AG04450 (cell line): ENCODE measurements at regions not wholly inside any gene's neighbourhood (a gene's known extent, or its start where the extent isn't known, plus 50 kb on each side); places are given as distances from the start of the nearest gene placed in this dataset.

Experiments
- CTCF ChIA-PET: fragments of 300-600, 350-600 bp; formaldehyde crosslinking; extraction: SDS; loops from one replicate; lab custom pipeline; 2022; ENCODE audit warnings: antibody characterized with exemption, inconsistent platforms; lab: Charles Lee
- POLR2A ChIA-PET: fragments of 350-600 bp; formaldehyde crosslinking; extraction: SDS; loops from one replicate; lab custom pipeline; 2021; ENCODE audit warnings: antibody characterized with exemption, inconsistent platforms; lab: Yijun Ruan, JAX
- DNase-seq: peaks from one replicate; pipeline ENCODE4 v3.0.0-alpha.2; 2011; ENCODE audit warnings: low read depth, low spot score
- H3K27ac ChIP-seq: one replicate; pipeline ENCODE4 v1.5.1; 2012; ENCODE audit warnings: low read depth, low read length, control low read depth
- H3K27me3 ChIP-seq: one replicate; pipeline ENCODE4 v1.6.0; 2012; ENCODE audit warnings: low read length; ENCODE audit not compliant: control insufficient read depth, insufficient read depth
- H3K4me3 ChIP-seq: 2 replicates; pipeline ENCODE4 v1.5.1; 2011; ENCODE audit warnings: mild to moderate bottlenecking, low read depth, low read length, control low read depth
- H3K9me3 ChIP-seq: 2 replicates; pipeline ENCODE4 v1.5.1; 2012; ENCODE audit warnings: low read length; ENCODE audit not compliant: control insufficient read depth, insufficient read depth
- TF ChIP-seq, protein P1 (sequence below): IDR thresholded peaks from 2 replicates; pipeline ENCODE4 v1.5.1; 2011; ENCODE audit warnings: low read depth, low read length, control low read depth, inconsistent platforms

DNA sequence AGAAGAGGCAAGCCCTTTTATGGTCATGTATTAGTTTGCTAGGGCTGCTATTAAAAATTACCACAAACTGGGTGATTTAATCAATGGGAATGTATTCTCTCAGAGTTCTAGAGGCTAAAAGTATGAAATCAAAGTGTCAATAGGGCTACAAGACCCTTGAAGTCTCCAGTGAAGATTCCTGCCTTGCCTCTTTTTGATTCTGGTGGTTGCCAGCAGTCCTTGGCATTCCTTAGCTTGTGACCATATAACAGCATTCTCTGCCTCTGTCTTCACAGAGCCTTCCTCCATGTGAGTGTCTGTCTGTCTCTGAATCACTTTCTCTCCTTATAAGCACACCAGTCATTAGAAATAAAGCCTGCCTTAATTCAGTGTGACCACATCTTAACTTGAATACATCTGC is 282.7 kb downstream of the KCNN2 start:
- no peaks in the 10 kb centered on the region for H3K27me3 ChIP-seq
- no peak for DNase-seq
- no peak overlapping the region for H3K4me3 ChIP-seq
- CTCF ChIA-PET, result no interaction called here
- no peaks in the 10 kb centered on the region for H3K9me3 ChIP-seq
- no peak overlapping the region for H3K27ac ChIP-seq
- POLR2A ChIA-PET, result no interaction called here
- TF ChIP-seq, protein P1, sequence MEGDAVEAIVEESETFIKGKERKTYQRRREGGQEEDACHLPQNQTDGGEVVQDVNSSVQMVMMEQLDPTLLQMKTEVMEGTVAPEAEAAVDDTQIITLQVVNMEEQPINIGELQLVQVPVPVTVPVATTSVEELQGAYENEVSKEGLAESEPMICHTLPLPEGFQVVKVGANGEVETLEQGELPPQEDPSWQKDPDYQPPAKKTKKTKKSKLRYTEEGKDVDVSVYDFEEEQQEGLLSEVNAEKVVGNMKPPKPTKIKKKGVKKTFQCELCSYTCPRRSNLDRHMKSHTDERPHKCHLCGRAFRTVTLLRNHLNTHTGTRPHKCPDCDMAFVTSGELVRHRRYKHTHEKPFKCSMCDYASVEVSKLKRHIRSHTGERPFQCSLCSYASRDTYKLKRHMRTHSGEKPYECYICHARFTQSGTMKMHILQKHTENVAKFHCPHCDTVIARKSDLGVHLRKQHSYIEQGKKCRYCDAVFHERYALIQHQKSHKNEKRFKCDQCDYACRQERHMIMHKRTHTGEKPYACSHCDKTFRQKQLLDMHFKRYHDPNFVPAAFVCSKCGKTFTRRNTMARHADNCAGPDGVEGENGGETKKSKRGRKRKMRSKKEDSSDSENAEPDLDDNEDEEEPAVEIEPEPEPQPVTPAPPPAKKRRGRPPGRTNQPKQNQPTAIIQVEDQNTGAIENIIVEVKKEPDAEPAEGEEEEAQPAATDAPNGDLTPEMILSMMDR, result no peak

DNA sequence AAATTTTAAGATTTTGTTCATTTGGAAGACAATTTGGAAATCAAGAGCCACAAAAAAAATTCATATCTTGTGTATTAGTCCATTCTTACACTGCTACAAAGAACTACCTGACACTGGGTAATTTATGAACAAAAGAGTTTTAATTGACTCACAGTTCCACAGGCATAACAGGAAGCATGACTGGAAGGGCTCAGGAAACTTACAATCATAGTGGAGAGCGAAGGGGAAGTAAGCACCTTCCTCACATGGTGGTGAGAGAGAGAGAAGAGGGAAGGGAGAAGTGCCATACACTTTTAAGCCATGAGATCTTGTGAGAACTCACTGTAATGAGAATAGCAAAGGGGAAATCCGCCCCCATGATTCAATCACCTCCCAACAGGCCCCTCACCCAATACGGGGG is 274.4 kb downstream of the KCNN2 start:
- no peak for DNase-seq
- CTCF ChIA-PET, result no interaction called here
- Histone ChIP-seq H3K9me3 (no peaks in the 10 kb centered on the region; the same call in 1 of the 2 replicates), H3K27ac (no peak overlapping the region), H3K27me3 (no peaks in the 10 kb centered on the region), H3K4me3 (no peak overlapping the region)
- POLR2A ChIA-PET, result no interaction called here
- TF ChIP-seq, protein P1, result no peak

DNA sequence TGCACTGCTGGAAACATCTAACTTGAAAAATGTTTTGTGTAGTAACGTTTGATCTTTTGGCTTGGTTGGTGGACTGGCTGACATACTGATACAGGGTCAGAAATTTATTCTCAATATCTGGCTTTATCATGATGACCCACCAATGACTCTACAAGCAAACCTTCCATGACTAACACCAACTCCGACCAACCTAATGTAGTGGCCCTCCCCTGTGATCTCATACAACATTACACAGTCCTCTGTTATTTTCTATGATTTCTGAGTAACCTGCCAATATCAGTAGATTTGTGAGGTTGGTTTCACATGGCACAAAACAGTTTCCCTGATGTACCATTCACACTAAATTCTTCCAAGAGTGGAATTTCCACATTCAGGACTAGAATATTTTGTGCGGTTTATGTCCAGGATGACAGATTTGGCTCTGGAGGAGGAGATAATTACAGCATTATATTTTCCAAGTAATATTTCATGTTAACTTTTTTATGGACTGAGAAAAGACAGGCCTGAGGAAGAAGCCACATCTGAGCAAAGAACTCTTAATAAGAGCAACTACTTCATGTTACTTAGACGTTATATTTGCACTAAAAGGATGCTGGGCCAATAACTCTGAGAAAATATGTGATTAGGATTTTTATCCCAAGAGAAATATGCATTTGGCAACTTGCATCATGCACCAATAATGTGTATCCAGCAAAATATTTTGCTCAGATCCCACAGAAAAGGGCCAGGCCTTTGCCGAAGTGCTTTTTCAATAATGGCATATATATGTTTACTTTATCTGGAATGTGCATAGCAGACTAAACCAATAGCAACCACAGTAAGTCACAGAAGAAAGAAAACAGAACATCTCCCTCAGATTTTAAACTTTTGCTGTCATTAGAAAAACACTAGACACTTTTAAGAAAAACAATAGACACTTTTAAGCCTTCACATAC is 273.4 kb downstream of the KCNN2 start:
- no peaks in the 10 kb centered on the region; the same call in 1 of the 2 replicates for H3K9me3 ChIP-seq
- no peak overlapping the region for H3K27ac ChIP-seq
- CTCF ChIA-PET, result no interaction called here
- no peak for DNase-seq
- TF ChIP-seq, protein P1, result no peak
- POLR2A ChIA-PET, result no interaction called here
- H3K27me3 ChIP-seq, result no peaks in the 10 kb centered on the region
- no peak overlapping the region for H3K4me3 ChIP-seq

DNA sequence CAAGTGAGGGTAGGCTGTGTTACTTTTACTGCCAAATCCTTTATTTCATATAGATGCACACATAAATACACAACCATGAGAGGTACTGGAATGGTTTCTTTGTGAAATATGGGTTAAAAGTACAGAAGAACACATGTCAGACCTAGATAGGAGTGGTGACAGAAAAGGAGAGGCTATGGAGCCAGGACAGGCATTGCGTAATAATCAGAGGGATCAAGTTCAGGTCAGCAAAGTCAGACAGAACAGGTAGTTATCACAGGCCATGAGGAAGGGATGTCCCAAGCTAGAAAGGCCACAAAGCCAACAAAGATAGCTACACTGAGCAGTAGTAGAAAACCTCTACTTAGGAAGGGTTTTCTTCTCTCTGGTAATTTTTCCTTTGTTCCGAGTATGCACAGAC is 272.6 kb downstream of the KCNN2 start:
- Histone ChIP-seq H3K27me3 (no peaks in the 10 kb centered on the region), H3K4me3 (no peak overlapping the region), H3K27ac (no peak overlapping the region), H3K9me3 (no peaks in the 10 kb centered on the region; the same call in 1 of the 2 replicates)
- DNase-seq, result no peak
- TF ChIP-seq, protein P1, result no peak
- POLR2A ChIA-PET, result no interaction called here
- CTCF ChIA-PET, result no interaction called here

DNA sequence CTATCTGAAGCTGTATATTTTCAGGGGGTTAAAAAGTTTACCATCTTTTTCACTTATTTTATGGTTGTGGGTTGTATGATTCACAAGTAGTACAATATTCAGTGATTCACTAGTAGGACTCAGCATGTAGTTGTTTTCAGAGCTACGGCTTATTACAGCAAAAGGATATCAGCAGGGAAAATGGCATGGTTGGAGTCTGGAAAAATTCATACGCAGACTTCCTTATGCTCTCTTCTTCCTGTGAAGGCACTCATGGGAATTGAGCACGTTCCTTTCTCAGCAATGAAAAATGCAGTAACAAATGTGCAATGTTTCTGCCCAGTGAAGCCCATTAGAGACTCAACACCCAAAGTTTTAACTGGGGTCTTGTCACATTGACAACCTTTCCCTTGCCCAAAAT is 250.5 kb downstream of the KCNN2 start:
- CTCF ChIA-PET, result no interaction called here
- H3K27me3 ChIP-seq, result no peaks in the 10 kb centered on the region
- POLR2A ChIA-PET, result no interaction called here
- no peak overlapping the region for H3K4me3 ChIP-seq
- H3K27ac ChIP-seq, result no peak overlapping the region
- no peak for DNase-seq
- TF ChIP-seq, protein P1, result no peak
- H3K9me3 ChIP-seq, result peaks cover 14% of the 10 kb centered on the region; the same call in 1 of the 2 replicates
